Activated naive CD4-positive, alpha-beta T cell treated with anti-CD3 and anti-CD28 coated beads for 36 hours (primary cell): ENCODE measurements at regions not wholly inside any gene's neighbourhood (a gene's known extent, or its start where the extent isn't known, plus 50 kb on each side); places are given as distances from the start of the nearest gene placed in this dataset.
"Not testable (repeated sequence)": the region's sequence is repeated elsewhere in the genome, so short reads cannot be mapped to it uniquely, and the experiment has no call there.

Source experiments
- CTCF ChIA-PET: fragments of 350-600 bp; sonication (Branson Sonifier 250); formaldehyde crosslinking; loops from one replicate; lab custom pipeline; 2021; ENCODE audit warnings: antibody characterized with exemption; lab: Charles Lee
- DNase-seq: peaks from one replicate; pipeline ENCODE4 v3.0.0-alpha.2; 2020
- H3K27ac Mint-ChIP-seq: one replicate; pipeline ENCODE4 v1.8.0; 2021; ENCODE audit warnings: mild to moderate bottlenecking, mixed read lengths
- H3K27me3 Mint-ChIP-seq: one replicate; pipeline ENCODE4 v1.8.0; 2021; ENCODE audit warnings: low read depth, mixed read lengths
- H3K36me3 Mint-ChIP-seq: one replicate; pipeline ENCODE4 v1.8.0; 2021; ENCODE audit warnings: low read depth, mixed read lengths
- H3K4me1 Mint-ChIP-seq: one replicate; pipeline ENCODE4 v1.8.0; 2021; ENCODE audit warnings: low read depth, mixed read lengths
- H3K4me3 Mint-ChIP-seq: one replicate; pipeline ENCODE4 v1.8.0; 2021; ENCODE audit warnings: mild to moderate bottlenecking, moderate library complexity, mixed read lengths
- H3K9me3 Mint-ChIP-seq: one replicate; pipeline ENCODE4 v1.8.0; 2021; ENCODE audit warnings: mixed read lengths
- intact Hi-C: fragments of 100-400 bp; cut with micrococcal nuclease; formaldehyde crosslinking; loops from one replicate; pipeline ENCODE4 v1.15.1; 2023

DNA sequence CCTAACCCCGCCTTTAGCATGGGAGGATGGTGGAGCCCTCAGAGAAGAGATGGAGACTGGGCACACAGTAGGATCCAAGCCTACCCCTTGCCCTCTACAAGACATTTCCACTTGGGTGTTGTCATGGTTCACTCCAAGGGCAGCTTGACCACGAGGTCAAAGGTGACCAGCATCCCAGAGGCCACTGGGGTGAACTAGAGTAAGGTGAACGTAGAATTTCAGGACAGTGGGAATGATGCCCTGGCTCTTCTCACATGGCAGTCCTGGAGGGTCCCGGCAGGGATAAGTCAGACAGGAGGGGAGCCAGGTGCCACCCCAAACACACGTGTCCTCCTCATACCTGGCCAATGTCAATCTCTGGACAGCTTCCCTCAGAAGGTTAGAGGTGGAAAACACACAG is 274.2 kb upstream of the AGTR2 start:
- CTCF ChIA-PET: no interaction called here
- Mint-ChIP-seq H3K27ac (no peak overlapping the region), H3K9me3 (peaks cover 2% of the 10 kb centered on the region), H3K4me3 (no peak overlapping the region), H3K4me1 (no peaks in the 10 kb centered on the region), H3K36me3 (no peaks in the 10 kb centered on the region), H3K27me3 (no peaks in the 10 kb centered on the region)
- DNase-seq: no peak
- intact Hi-C loops: no loop called here

GRCh38 chrX:115897956-115898355 is 272.6 kb upstream of the AGTR2 start:
- CTCF ChIA-PET: no interaction called here
- intact Hi-C loops: no loop called here
- Mint-ChIP-seq H3K9me3 (no peaks in the 10 kb centered on the region), H3K27me3 (no peaks in the 10 kb centered on the region), H3K36me3 (no peaks in the 10 kb centered on the region), H3K4me1 (no peaks in the 10 kb centered on the region), H3K4me3 (no peak overlapping the region), H3K27ac (no peak overlapping the region)
- no peak for DNase-seq

DNA sequence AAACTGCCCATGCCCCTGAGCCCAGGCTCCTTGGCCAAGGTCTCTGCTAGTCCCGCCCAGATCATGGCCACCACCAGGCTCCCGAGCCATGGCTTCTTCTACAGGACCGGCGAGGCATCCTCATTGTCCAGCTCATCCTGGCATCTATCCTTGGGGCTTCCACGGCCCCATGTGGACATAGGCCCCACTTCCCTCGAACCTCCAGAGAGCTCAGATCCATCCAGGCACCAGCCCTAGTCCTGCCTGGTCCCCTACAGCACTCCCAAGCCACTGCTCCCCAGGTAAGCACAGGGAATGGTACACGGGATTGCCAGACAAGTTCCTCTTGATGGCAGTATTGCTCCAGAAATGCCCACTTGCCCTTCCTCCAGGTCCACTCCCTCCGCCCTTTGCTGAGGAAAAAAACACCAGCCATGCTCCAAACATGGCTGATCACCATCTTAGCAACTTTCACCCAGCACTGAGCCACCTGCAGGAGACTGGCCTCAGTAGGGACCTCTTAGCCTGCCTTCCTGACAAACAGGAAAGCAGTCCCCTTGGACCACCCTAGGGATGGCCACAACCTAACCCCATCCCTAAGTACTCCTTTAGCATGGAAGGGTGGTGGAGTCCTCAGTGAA is 272.1 kb upstream of the AGTR2 start:
- CTCF ChIA-PET: no interaction called here
- no peak for DNase-seq
- intact Hi-C loops: no loop called here
- Mint-ChIP-seq H3K4me3 (no peak overlapping the region), H3K4me1 (no peaks in the 10 kb centered on the region), H3K9me3 (no peaks in the 10 kb centered on the region), H3K27ac (no peak overlapping the region), H3K36me3 (no peaks in the 10 kb centered on the region), H3K27me3 (no peaks in the 10 kb centered on the region)

DNA sequence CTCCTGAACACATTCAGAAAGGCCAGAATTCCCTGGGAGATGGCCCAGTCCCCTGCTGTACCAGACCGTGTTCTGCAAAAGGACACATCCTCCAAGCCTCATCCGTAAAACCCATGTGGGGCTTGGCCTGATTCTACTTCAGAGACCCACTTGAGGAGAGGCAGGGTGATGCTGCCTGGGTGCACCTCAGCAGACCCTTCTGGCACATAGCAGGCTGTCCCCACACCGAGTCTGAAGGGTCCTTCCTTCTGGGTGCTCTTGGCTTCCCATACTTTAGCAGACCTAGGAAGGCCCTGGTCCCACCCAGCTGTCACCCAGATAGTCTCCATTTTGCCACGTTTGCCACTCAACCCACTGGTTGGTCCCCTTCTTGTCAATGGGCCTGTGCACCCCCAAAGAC is 270.1 kb upstream of the AGTR2 start:
- Mint-ChIP-seq H3K27me3 (no peaks in the 10 kb centered on the region), H3K27ac (no peak overlapping the region), H3K36me3 (no peaks in the 10 kb centered on the region), H3K4me3 (no peak overlapping the region), H3K9me3 (no peaks in the 10 kb centered on the region), H3K4me1 (no peaks in the 10 kb centered on the region)
- CTCF ChIA-PET: no interaction called here
- DNase-seq: no peak
- intact Hi-C loops: no loop called here

DNA sequence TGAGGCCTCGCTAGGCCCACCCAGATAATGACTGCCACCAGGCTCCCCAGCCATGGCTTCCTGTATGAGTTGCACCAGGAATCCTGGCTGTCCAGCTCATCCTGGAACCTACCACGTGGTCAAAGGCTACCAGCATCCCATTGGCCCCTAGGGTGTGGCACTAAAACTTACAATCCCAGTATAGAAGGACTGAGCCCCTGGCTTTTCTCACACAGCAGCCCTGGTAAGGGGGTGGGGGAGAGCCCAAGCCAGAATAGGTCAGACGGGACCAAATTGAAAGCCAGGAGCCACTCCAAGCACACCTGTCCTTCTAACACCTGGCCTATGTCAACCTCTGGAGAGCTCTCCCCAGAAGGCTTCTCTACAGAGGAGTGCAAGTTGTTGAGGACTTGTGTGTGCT is 269.3 kb upstream of the AGTR2 start:
- intact Hi-C loops: no loop called here

GRCh38 chrX:115902995-115903394 is 267.5 kb upstream of the AGTR2 start:
- intact Hi-C loops: no loop called here
- Mint-ChIP-seq H3K4me1 (no peaks in the 10 kb centered on the region), H3K9me3 (no peaks in the 10 kb centered on the region), H3K36me3 (no peaks in the 10 kb centered on the region), H3K27me3 (no peaks in the 10 kb centered on the region), H3K4me3 (no peak overlapping the region), H3K27ac (no peak overlapping the region)
- CTCF ChIA-PET: no interaction called here
- DNase-seq: no peak

More for the DNA sequence above, 269.3 kb upstream of the AGTR2 start:
- Mint-ChIP-seq H3K4me3 (no peak overlapping the region), H3K4me1 (no peaks in the 10 kb centered on the region), H3K36me3 (no peaks in the 10 kb centered on the region), H3K9me3 (no peaks in the 10 kb centered on the region), H3K27me3 (no peaks in the 10 kb centered on the region), H3K27ac (no peak overlapping the region)
- no peak for DNase-seq
- CTCF ChIA-PET: no interaction called here

GRCh38 chrX:115906276-115906675 is 264.3 kb upstream of the AGTR2 start:
- H3K4me1 Mint-ChIP-seq: no peaks in the 10 kb centered on the region
- no peak overlapping the region for H3K27ac Mint-ChIP-seq
- DNase-seq: no peak
- no peaks in the 10 kb centered on the region for H3K27me3 Mint-ChIP-seq
- CTCF ChIA-PET: no interaction called here
- H3K9me3 Mint-ChIP-seq: no peaks in the 10 kb centered on the region
- no peak overlapping the region for H3K4me3 Mint-ChIP-seq
- H3K36me3 Mint-ChIP-seq: no peaks in the 10 kb centered on the region
- intact Hi-C loops: no loop called here

DNA sequence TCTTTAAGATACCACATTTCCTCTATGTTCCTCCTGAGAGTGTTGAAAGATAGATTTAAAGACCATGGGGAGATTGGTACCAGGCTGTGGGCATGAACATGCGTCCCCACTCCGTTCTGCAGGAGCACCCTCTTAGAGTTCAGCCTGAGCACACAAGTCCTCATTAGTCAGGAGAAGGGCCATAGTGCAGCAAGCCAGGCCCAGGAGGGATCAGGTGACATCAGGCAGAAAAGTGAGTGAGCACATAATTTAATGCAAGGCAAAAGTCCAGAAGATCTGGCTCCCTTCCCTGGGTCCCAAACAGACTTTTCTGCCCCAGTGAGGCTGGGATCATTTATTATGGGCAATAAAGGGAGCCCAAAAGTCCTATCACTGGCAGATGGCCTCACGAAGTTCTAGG is 263.7 kb upstream of the AGTR2 start:
- Mint-ChIP-seq H3K27ac (no peak overlapping the region), H3K9me3 (no peaks in the 10 kb centered on the region), H3K4me1 (no peaks in the 10 kb centered on the region), H3K36me3 (no peaks in the 10 kb centered on the region), H3K27me3 (no peaks in the 10 kb centered on the region), H3K4me3 (no peak overlapping the region)
- CTCF ChIA-PET: no interaction called here
- no peak for DNase-seq
- intact Hi-C loops: no loop called here

GRCh38 chrX:115909017-115909416 is 261.5 kb upstream of the AGTR2 start:
- Mint-ChIP-seq H3K27ac (no peak overlapping the region), H3K4me1 (no peaks in the 10 kb centered on the region), H3K36me3 (no peaks in the 10 kb centered on the region), H3K9me3 (peaks cover 2% of the 10 kb centered on the region), H3K4me3 (no peak overlapping the region), H3K27me3 (no peaks in the 10 kb centered on the region)
- CTCF ChIA-PET: no interaction called here
- intact Hi-C loops: no loop called here
- DNase-seq: no peak

DNA sequence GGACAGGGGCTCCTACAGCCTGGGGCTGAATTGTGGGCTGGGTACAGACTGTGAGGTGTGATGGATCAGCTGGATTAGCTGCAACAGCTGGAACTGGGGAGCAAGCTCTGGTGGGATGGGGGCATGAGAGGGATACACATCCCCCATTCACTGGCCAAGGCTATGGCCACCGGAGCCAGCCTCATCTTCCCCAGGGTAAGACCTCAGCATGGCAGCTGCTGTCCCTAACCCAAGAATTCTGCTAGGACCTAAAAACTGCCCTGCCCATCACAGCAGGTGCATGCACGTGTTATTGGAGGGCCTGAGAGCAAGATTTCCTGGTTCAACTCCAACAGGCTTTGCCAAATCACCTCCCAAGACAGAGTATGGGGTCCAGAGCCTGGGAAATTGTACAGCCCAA is 258.6 kb upstream of the AGTR2 start:
- intact Hi-C loops: no loop called here
- no peak overlapping the region for H3K27ac Mint-ChIP-seq

GRCh38 chrX:115912372-115912897 is 258.1 kb upstream of the AGTR2 start:
- Mint-ChIP-seq H3K4me3 (no peak overlapping the region), H3K27me3 (no peaks in the 10 kb centered on the region), H3K4me1 (no peaks in the 10 kb centered on the region), H3K36me3 (no peaks in the 10 kb centered on the region), H3K27ac (no peak overlapping the region), H3K9me3 (peaks cover 4% of the 10 kb centered on the region)
- intact Hi-C loops: no loop called here
- DNase-seq: no peak
- CTCF ChIA-PET: no interaction called here

More for the DNA sequence above, 258.6 kb upstream of the AGTR2 start:
- Mint-ChIP-seq H3K36me3 (no peaks in the 10 kb centered on the region), H3K27me3 (no peaks in the 10 kb centered on the region), H3K4me3 (no peak overlapping the region), H3K4me1 (no peaks in the 10 kb centered on the region), H3K9me3 (peaks cover 4% of the 10 kb centered on the region)
- no peak for DNase-seq
- CTCF ChIA-PET: no interaction called here

DNA sequence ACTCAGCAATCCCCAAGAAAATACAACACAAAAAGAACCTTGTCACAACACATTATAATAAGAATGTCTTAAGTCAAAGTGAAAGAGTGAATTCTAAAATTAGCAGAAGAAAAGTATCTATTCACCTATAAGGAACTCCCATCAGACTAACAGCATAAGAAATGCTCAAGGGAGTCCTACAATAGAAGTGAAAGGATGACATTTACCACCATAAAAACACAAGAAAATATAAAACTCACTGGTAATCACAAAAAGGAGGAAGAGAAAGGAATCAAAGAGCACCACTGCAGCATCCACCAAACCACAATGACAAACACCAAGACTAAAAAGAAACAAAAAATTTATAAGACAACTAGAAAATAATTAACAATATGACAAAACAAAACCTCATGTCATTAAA is 257.0 kb upstream of the AGTR2 start:
- Mint-ChIP-seq H3K9me3 (peaks cover 4% of the 10 kb centered on the region), H3K4me1 (no peaks in the 10 kb centered on the region)
- DNase-seq: no peak

GRCh38 chrX:115915625-115916024 is 254.9 kb upstream of the AGTR2 start:
- H3K36me3 Mint-ChIP-seq, CTCF ChIA-PET, DNase-seq, H3K4me1 Mint-ChIP-seq, H3K9me3 Mint-ChIP-seq, H3K4me3 Mint-ChIP-seq, intact Hi-C loops, H3K27ac Mint-ChIP-seq, H3K27me3 Mint-ChIP-seq: not testable (repeated sequence)

More for the DNA sequence above, 257.0 kb upstream of the AGTR2 start:
- CTCF ChIA-PET: no interaction called here
- no peaks in the 10 kb centered on the region for H3K36me3 Mint-ChIP-seq
- no peak overlapping the region for H3K27ac Mint-ChIP-seq
- intact Hi-C loops: no loop called here
- no peak overlapping the region for H3K4me3 Mint-ChIP-seq
- H3K27me3 Mint-ChIP-seq: no peaks in the 10 kb centered on the region
